ENCODE measurements at regions not wholly inside any gene's neighbourhood (a gene's known extent, or its start where the extent isn't known, plus 50 kb on each side); places are given as distances from the start of the nearest gene placed in this dataset.
"Not testable (repeated sequence)": the region's sequence is repeated elsewhere in the genome, so short reads cannot be mapped to it uniquely, and the experiment has no call there.

DNA sequence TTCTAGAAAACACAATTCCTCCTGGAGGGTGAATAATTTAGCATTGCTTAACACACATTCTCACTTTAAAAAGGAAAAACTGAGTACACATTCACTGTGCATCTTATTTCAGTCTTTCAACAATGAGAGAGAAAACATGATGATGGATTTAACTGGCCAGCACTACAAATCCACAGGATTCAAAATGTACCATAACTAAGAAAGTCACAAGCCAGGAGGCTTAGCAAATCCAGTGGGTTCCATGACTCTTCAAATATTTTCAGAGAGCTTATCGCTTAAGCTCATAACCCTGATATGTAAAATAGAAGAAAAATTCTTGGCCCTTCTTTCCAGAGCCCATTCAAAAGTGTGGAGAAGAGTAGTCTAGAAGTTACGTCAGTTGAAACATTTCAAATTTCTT, 820.3 kb downstream of the LTN1 start:
- H3K9me3 ChIP-seq: peaks cover 0 to 3% (median 0%) of the 10 kb centered on the region in 4 donors
- H3K27me3 ChIP-seq: no peaks in the 10 kb centered on the region
- no peaks in the 10 kb centered on the region for H3K4me1 ChIP-seq
- no peak overlapping the region for H3K4me3 ChIP-seq
- DNase-seq: no peak
- TF ChIP-seq, protein P1, sequence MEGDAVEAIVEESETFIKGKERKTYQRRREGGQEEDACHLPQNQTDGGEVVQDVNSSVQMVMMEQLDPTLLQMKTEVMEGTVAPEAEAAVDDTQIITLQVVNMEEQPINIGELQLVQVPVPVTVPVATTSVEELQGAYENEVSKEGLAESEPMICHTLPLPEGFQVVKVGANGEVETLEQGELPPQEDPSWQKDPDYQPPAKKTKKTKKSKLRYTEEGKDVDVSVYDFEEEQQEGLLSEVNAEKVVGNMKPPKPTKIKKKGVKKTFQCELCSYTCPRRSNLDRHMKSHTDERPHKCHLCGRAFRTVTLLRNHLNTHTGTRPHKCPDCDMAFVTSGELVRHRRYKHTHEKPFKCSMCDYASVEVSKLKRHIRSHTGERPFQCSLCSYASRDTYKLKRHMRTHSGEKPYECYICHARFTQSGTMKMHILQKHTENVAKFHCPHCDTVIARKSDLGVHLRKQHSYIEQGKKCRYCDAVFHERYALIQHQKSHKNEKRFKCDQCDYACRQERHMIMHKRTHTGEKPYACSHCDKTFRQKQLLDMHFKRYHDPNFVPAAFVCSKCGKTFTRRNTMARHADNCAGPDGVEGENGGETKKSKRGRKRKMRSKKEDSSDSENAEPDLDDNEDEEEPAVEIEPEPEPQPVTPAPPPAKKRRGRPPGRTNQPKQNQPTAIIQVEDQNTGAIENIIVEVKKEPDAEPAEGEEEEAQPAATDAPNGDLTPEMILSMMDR (IDR thresholded peaks at IDR 0.05): no peak
- no peak for TF ChIP-seq POLR2A (IDR thresholded peaks at IDR 0.05)
- no peaks in the 10 kb centered on the region for H3K36me3 ChIP-seq
- H3K27ac ChIP-seq: no peak overlapping the region

DNA sequence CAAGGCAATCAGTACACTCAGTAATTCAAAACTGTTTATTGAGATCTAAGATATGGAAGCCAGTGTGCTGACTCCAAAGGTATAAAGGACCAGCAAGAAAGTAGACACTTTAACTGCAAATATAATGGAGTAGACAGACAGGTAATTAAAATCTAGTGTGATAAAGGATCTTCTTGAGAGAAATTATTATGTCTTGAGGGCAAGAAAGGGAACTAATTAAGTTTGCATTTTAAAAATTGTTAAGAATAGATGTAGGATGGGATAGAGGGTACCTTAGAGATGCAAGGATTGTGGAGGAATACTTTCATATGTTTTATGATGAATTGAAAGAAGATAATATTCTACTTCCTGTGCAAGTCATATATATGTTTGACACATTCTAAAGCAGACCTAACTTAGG, 825.3 kb downstream of the LTN1 start:
- DNase-seq: no peak
- Histone ChIP-seq H3K36me3 (no peaks in the 10 kb centered on the region), H3K27me3 (no peaks in the 10 kb centered on the region), H3K4me1 (no peaks in the 10 kb centered on the region), H3K4me3 (no peak overlapping the region), H3K27ac (no peak overlapping the region), H3K9me3 (no peaks in the 10 kb centered on the region)
- TF ChIP-seq, protein P1 (IDR thresholded peaks at IDR 0.05): no peak
- no peak for TF ChIP-seq POLR2A (IDR thresholded peaks at IDR 0.05)

- not testable (repeated sequence) for H3K9me3 ChIP-seq, DNase-seq, H3K27ac ChIP-seq, H3K36me3 ChIP-seq, H3K27me3 ChIP-seq, H3K4me1 ChIP-seq, H3K4me3 ChIP-seq
Observed at GRCh38 chr21:28164519-28164918, 828.2 kb downstream of the LTN1 start.

- H3K9me3 ChIP-seq, DNase-seq, H3K27me3 ChIP-seq, H3K27ac ChIP-seq, H3K4me1 ChIP-seq, H3K36me3 ChIP-seq, H3K4me3 ChIP-seq: not testable (repeated sequence)
Observed at GRCh38 chr21:28162052-28162451, 830.6 kb downstream of the LTN1 start.

GRCh38 chr21:28160378-28160777, 832.3 kb downstream of the LTN1 start:
- Histone ChIP-seq H3K36me3 (no peaks in the 10 kb centered on the region), H3K4me1 (no peaks in the 10 kb centered on the region), H3K4me3 (no peak overlapping the region), H3K27ac (no peak overlapping the region), H3K9me3 (no peaks in the 10 kb centered on the region), H3K27me3 (no peaks in the 10 kb centered on the region)
- DNase-seq: no peak
- TF ChIP-seq, protein P1 (IDR thresholded peaks at IDR 0.05): no peak
- TF ChIP-seq POLR2A (IDR thresholded peaks at IDR 0.05): no peak

DNA sequence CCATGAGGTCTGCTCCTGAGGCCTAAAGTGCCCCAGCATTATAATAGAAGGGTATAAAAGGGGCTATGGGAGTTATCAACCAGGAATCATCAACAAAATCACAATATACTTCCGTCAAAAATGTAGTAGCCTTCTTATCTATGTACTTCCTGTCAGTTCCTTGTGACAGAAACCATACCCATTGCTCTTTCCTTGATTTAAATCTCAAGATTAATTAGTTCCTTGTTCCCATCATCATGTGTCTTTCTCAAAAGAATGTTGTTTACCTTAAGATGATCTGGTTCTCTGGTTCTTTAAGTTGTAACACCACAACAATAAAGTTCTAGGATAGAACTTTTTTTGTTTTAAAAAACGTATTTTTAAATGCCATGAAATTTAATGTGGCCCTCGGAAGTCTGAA, 833.3 kb downstream of the LTN1 start:
- H3K27me3 ChIP-seq: no peaks in the 10 kb centered on the region
- no peak for TF ChIP-seq POLR2A (IDR thresholded peaks at IDR 0.05)
- TF ChIP-seq, protein P1 (IDR thresholded peaks at IDR 0.05): no peak

GRCh38 chr21:28156590-28156989, 836.1 kb downstream of the LTN1 start:
- Histone ChIP-seq H3K27me3 (no peaks in the 10 kb centered on the region), H3K27ac (no peak overlapping the region), H3K36me3 (no peaks in the 10 kb centered on the region), H3K4me1 (no peaks in the 10 kb centered on the region), H3K9me3 (no peaks in the 10 kb centered on the region), H3K4me3 (no peak overlapping the region)
- no peak for DNase-seq
- no peak for TF ChIP-seq POLR2A (IDR thresholded peaks at IDR 0.05)
- TF ChIP-seq, protein P1 (IDR thresholded peaks at IDR 0.05): no peak

More for the DNA sequence above, 833.3 kb downstream of the LTN1 start:
- Histone ChIP-seq H3K9me3 (no peaks in the 10 kb centered on the region), H3K36me3 (no peaks in the 10 kb centered on the region), H3K4me3 (no peak overlapping the region), H3K27ac (no peak overlapping the region), H3K4me1 (no peaks in the 10 kb centered on the region)
- no peak for DNase-seq
